ENCODE measurements at regions not wholly inside any gene's neighbourhood (a gene's known extent, or its start where the extent isn't known, plus 50 kb on each side); places are given as distances from the start of the nearest gene placed in this dataset.

DNA sequence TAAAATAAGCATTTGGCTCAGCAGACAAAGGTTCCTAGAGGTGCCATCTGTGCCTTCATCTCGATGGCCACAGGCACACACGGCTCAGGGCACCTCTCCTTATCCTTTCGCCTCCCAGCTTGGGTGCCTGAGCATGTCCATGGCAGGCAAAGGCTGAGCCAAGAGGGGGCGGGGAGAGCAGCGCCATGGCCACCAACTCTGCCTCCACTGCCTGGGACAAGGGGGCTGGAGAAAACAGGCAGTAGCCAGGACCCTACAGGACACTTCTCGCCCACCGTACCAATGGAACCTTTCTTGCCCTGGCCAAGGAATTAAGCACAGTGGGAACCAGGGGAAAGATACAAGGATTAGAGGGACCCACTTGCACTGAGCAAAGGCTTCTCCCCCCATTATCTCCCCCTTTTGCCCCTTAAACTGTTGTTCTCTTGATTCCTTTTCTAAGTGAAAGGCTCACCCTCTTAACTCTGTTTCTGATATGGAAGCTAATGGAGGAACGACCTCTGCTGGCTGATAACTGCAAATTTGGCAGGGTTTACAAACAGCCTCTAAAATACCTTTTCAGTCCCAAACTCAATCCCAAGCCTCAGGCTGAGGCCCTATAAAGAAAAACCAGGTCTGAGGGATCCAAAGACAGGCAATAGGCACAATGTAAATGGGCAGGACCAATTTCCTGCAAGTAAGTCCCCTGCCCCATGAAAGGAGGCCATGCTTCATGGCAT is 335.2 kb downstream of the ADAM29 start:
- H3K4me3 ChIP-seq (ENCODE audit: low read depth in 1 of 2, low read length in 2 of 2) = no peak overlapping the region
- no peaks in the 10 kb centered on the region for H3K9me3 ChIP-seq (ENCODE audit: control insufficient read depth in 1 of 2, low read length in 2 of 2)
- no peaks in the 10 kb centered on the region for H3K4me1 ChIP-seq (ENCODE audit: control insufficient read depth in 1 of 2, insufficient read depth in 2 of 2, low read length in 2 of 2)
- no peak overlapping the region for H3K9ac ChIP-seq (ENCODE audit: low read depth in 1 of 2, low read length in 2 of 2)
- no peaks in the 10 kb centered on the region for H3K27me3 ChIP-seq (ENCODE audit: control insufficient read depth in 1 of 2, insufficient read depth in 2 of 2, low read length in 2 of 2)
- H3K27ac ChIP-seq (ENCODE audit: low read depth, low read length) = no peak overlapping the region
- H3K36me3 ChIP-seq (ENCODE audit: control insufficient read depth in 1 of 2, insufficient read depth in 2 of 2, low read length in 2 of 2) = no peaks in the 10 kb centered on the region

DNA sequence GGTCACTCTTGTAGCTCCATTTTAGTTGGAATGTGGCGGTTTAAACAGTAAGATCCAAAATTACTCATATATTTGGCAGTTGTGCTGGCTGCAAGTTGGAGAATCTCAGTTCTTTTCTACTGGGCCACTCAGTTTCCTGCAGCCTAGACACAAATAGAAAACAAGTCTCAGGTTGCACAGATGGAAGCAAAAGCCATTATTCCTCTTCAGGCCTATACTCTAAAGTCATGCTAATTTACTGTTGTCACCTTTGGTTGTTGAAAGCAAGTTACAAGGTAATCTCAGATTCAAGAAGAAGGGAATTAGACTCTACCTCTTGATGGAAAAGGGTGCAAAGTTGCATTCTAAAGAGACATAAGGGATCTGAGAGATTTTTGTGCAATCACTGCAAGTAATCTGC is 345.4 kb downstream of the ADAM29 start:
- Histone ChIP-seq H3K4me1 (ENCODE audit: control insufficient read depth in 1 of 2, insufficient read depth in 2 of 2, low read length in 2 of 2) (no peaks in the 10 kb centered on the region), H3K9me3 (ENCODE audit: control insufficient read depth in 1 of 2, low read length in 2 of 2) (no peaks in the 10 kb centered on the region), H3K9ac (ENCODE audit: low read depth in 1 of 2, low read length in 2 of 2) (no peak overlapping the region), H3K27me3 (ENCODE audit: control insufficient read depth in 1 of 2, insufficient read depth in 2 of 2, low read length in 2 of 2) (no peaks in the 10 kb centered on the region), H3K4me3 (ENCODE audit: low read depth in 1 of 2, low read length in 2 of 2) (no peak overlapping the region), H3K36me3 (ENCODE audit: control insufficient read depth in 1 of 2, insufficient read depth in 2 of 2, low read length in 2 of 2) (no peaks in the 10 kb centered on the region), H3K27ac (ENCODE audit: low read depth, low read length) (no peak overlapping the region)

DNA sequence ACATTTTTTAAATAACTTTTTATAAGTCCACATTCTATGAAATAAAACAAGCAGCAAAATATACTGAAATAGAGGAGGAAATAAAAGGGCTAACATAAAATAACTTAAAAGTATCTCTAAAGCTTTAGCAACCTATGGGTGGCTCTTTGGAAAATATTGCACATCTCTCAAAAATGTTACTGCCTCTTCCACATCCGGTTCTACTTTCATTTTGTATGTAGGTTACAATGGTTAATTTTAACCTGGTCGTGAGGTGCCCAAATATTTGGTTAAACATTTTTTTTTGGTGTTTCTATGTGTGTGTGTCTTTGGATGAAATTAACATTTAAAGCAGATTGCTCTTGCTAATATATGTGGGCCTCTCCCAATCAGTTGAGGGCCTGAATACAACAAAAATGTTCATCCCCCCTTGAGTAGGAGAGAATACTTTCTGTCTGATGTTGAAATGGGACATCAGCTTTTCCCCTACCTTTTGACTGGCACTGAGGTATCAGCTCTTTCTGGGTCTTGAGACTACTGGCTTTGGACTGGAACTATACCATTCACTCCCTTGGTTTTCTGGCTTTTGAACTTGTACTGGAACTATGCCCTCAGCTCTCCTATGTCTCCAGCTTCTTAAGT is 353.0 kb downstream of the ADAM29 start:
- H3K9me3 ChIP-seq (ENCODE audit: control insufficient read depth in 1 of 2, low read length in 2 of 2) = no peaks in the 10 kb centered on the region
- no peak overlapping the region for H3K4me3 ChIP-seq (ENCODE audit: low read depth in 1 of 2, low read length in 2 of 2)
- no peaks in the 10 kb centered on the region for H3K36me3 ChIP-seq (ENCODE audit: control insufficient read depth in 1 of 2, insufficient read depth in 2 of 2, low read length in 2 of 2)
- H3K4me1 ChIP-seq (ENCODE audit: control insufficient read depth in 1 of 2, insufficient read depth in 2 of 2, low read length in 2 of 2) = no peaks in the 10 kb centered on the region
- no peak overlapping the region for H3K9ac ChIP-seq (ENCODE audit: low read depth in 1 of 2, low read length in 2 of 2)
- H3K27ac ChIP-seq (ENCODE audit: low read depth, low read length) = no peak overlapping the region
- H3K27me3 ChIP-seq (ENCODE audit: control insufficient read depth in 1 of 2, insufficient read depth in 2 of 2, low read length in 2 of 2) = no peaks in the 10 kb centered on the region

DNA sequence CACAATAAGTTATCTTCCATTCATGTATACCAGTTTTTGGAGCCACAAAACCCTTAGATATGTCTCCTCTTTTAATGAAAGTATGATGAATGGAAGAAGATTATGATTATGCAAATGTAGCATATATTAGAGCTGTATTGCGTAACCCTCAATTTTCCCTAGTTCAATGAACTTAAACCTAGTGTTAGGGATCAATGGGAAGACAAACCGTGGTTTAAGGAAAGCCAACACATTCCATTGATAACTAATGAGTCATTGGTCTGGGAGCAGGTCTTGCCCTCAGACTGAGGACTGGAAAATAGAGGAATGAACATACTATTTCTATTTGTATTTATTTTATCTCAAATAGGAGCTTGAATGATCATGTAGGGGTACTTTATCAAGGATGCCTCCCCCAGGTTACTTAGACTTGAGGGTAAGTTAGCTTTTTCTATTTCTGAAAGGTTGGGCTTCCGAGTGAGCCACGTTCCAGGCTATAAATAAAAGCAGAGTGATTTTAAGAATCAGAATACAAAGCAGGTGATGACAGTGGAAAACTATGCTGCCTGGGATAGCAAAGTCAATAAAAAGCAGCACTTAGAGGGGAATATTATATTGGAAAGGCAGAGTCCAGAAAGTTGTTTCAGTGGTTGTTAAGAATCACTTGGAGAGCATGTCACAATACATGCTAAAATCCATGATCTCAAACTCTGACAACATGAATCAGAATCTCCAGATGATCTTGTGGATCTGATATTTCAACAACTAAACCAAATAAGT is 356.0 kb downstream of the ADAM29 start:
- H3K4me1 ChIP-seq (ENCODE audit: control insufficient read depth in 1 of 2, insufficient read depth in 2 of 2, low read length in 2 of 2) = no peaks in the 10 kb centered on the region
- no peaks in the 10 kb centered on the region for H3K36me3 ChIP-seq (ENCODE audit: control insufficient read depth in 1 of 2, insufficient read depth in 2 of 2, low read length in 2 of 2)
- no peak overlapping the region for H3K27ac ChIP-seq (ENCODE audit: low read depth, low read length)
- H3K9me3 ChIP-seq (ENCODE audit: control insufficient read depth in 1 of 2, low read length in 2 of 2) = no peaks in the 10 kb centered on the region
- no peak overlapping the region for H3K9ac ChIP-seq (ENCODE audit: low read depth in 1 of 2, low read length in 2 of 2)
- H3K27me3 ChIP-seq (ENCODE audit: control insufficient read depth in 1 of 2, insufficient read depth in 2 of 2, low read length in 2 of 2) = no peaks in the 10 kb centered on the region
- no peak overlapping the region for H3K4me3 ChIP-seq (ENCODE audit: low read depth in 1 of 2, low read length in 2 of 2)

DNA sequence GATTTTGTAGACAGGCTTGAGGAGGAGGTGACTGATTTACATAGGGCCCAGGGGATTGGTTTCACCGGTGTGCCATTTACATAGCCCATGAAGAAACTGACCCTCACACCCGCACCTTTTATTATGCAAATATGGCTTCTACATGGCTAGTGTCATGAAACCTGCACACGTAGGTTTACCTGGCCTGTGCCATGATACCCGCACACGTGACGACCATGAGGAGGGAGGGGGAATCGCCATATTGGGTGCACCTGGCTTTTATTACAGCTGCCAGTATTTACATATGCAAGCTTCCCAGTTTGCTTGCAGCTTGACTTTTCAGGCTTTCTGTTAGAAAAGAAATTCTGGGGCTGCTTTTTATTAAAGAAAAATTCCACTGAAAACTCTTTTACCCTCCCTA is 359.7 kb downstream of the ADAM29 start:
- Histone ChIP-seq H3K9me3 (ENCODE audit: control insufficient read depth in 1 of 2, low read length in 2 of 2) (no peaks in the 10 kb centered on the region), H3K9ac (ENCODE audit: low read depth in 1 of 2, low read length in 2 of 2) (no peak overlapping the region), H3K27ac (ENCODE audit: low read depth, low read length) (no peak overlapping the region), H3K36me3 (ENCODE audit: control insufficient read depth in 1 of 2, insufficient read depth in 2 of 2, low read length in 2 of 2) (no peaks in the 10 kb centered on the region), H3K4me1 (ENCODE audit: control insufficient read depth in 1 of 2, insufficient read depth in 2 of 2, low read length in 2 of 2) (no peaks in the 10 kb centered on the region), H3K4me3 (ENCODE audit: low read depth in 1 of 2, low read length in 2 of 2) (no peak overlapping the region), H3K27me3 (ENCODE audit: control insufficient read depth in 1 of 2, insufficient read depth in 2 of 2, low read length in 2 of 2) (no peaks in the 10 kb centered on the region)

DNA sequence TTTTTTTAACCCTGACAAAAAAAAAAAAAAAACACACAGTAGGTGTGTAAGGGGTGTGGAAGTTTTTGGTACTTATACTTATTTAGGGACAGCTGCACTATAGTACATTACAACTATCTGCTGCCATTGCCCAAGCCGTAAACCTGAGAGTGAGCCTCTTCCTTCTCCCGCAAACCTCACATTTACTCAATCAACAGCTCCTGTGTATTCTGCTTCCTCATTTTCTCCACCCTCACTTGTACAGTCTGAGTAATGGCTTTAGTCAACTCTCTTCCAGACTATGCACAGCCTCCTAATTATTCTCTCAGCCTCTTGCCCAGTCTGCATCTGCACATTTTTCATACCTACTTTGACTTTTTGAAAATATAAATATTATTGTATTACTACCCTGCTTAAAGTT is 362.0 kb downstream of the ADAM29 start:
- Histone ChIP-seq H3K9ac (ENCODE audit: low read depth in 1 of 2, low read length in 2 of 2) (no peak overlapping the region), H3K4me3 (ENCODE audit: low read depth in 1 of 2, low read length in 2 of 2) (no peak overlapping the region), H3K27ac (ENCODE audit: low read depth, low read length) (no peak overlapping the region), H3K27me3 (ENCODE audit: control insufficient read depth in 1 of 2, insufficient read depth in 2 of 2, low read length in 2 of 2) (no peaks in the 10 kb centered on the region), H3K36me3 (ENCODE audit: control insufficient read depth in 1 of 2, insufficient read depth in 2 of 2, low read length in 2 of 2) (no peaks in the 10 kb centered on the region), H3K9me3 (ENCODE audit: control insufficient read depth in 1 of 2, low read length in 2 of 2) (no peaks in the 10 kb centered on the region), H3K4me1 (ENCODE audit: control insufficient read depth in 1 of 2, insufficient read depth in 2 of 2, low read length in 2 of 2) (no peaks in the 10 kb centered on the region)

DNA sequence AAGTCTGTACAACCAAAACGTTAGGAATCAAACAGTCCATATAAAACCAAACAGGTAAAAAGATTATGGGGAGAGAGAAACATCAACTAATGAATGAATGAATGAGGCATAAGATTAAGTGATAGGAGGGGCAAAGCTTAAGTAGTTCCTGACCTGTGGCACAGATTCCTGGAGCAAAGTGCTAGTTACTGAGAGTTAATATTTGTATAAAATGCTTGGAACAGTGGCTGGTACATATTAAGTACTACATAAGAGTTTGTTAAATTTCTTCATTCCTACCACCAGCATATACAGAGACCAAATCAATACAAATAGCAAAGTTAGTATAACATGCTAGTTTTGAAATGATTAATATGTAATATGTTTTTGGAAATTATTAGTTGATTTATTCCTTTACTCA is 363.7 kb downstream of the ADAM29 start:
- no peaks in the 10 kb centered on the region for H3K27me3 ChIP-seq (ENCODE audit: control insufficient read depth in 1 of 2, insufficient read depth in 2 of 2, low read length in 2 of 2)
- H3K9ac ChIP-seq (ENCODE audit: low read depth in 1 of 2, low read length in 2 of 2) = no peak overlapping the region
- H3K4me3 ChIP-seq (ENCODE audit: low read depth in 1 of 2, low read length in 2 of 2) = no peak overlapping the region
- no peaks in the 10 kb centered on the region for H3K9me3 ChIP-seq (ENCODE audit: control insufficient read depth in 1 of 2, low read length in 2 of 2)
- no peaks in the 10 kb centered on the region for H3K4me1 ChIP-seq (ENCODE audit: control insufficient read depth in 1 of 2, insufficient read depth in 2 of 2, low read length in 2 of 2)
- no peak overlapping the region for H3K27ac ChIP-seq (ENCODE audit: low read depth, low read length)
- no peaks in the 10 kb centered on the region for H3K36me3 ChIP-seq (ENCODE audit: control insufficient read depth in 1 of 2, insufficient read depth in 2 of 2, low read length in 2 of 2)

DNA sequence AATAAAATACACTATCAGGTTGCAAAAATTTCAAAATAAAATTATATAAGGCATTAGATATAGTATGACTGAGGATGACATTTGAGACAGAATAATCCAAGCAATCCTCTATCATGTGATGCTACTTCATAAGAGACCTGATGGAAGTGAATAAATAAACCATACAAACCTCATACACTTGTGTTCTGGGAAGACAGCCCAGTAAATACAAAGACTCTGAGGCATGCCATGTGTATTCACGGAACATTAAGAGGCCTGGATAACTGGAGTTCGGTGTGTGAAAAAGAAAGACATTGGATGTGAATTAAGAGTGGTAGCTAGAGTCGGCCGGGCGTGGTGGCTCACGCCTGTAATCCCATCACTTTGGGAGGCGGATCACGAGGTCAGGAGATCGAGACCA is 364.2 kb downstream of the ADAM29 start:
- H3K36me3 ChIP-seq (ENCODE audit: control insufficient read depth in 1 of 2, insufficient read depth in 2 of 2, low read length in 2 of 2) = no peaks in the 10 kb centered on the region
- H3K27me3 ChIP-seq (ENCODE audit: control insufficient read depth in 1 of 2, insufficient read depth in 2 of 2, low read length in 2 of 2) = no peaks in the 10 kb centered on the region
- H3K9me3 ChIP-seq (ENCODE audit: control insufficient read depth in 1 of 2, low read length in 2 of 2) = no peaks in the 10 kb centered on the region
- no peak overlapping the region for H3K27ac ChIP-seq (ENCODE audit: low read depth, low read length)
- H3K4me1 ChIP-seq (ENCODE audit: control insufficient read depth in 1 of 2, insufficient read depth in 2 of 2, low read length in 2 of 2) = no peaks in the 10 kb centered on the region
- H3K9ac ChIP-seq (ENCODE audit: low read depth in 1 of 2, low read length in 2 of 2) = no peak overlapping the region
- H3K4me3 ChIP-seq (ENCODE audit: low read depth in 1 of 2, low read length in 2 of 2) = no peak overlapping the region

DNA sequence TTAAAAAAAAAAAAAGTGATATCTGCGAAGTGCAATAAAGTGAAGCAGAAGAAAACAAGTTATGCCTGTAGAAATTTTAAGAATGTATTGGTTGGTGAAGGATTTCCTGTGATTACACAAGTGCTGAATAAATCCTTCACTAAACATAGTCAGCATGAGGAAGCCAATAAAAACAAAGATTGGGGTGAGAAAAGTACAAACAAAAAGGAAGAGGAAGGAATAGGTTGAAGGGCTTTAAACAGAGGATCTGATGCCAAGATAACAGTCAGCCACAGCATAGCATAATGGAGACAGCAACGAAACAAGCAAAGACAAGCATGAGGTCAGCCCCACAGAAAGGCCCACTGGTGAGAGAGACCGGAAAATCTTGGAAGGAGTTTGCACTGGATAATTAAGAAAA is 372.2 kb downstream of the ADAM29 start:
- Histone ChIP-seq H3K27me3 (ENCODE audit: control insufficient read depth in 1 of 2, insufficient read depth in 2 of 2, low read length in 2 of 2) (no peaks in the 10 kb centered on the region), H3K36me3 (ENCODE audit: control insufficient read depth in 1 of 2, insufficient read depth in 2 of 2, low read length in 2 of 2) (no peaks in the 10 kb centered on the region), H3K9ac (ENCODE audit: low read depth in 1 of 2, low read length in 2 of 2) (no peak overlapping the region), H3K4me3 (ENCODE audit: low read depth in 1 of 2, low read length in 2 of 2) (no peak overlapping the region), H3K9me3 (ENCODE audit: control insufficient read depth in 1 of 2, low read length in 2 of 2) (peaks cover 0 to 6% of the 10 kb centered on the region in 2 donors), H3K4me1 (ENCODE audit: control insufficient read depth in 1 of 2, insufficient read depth in 2 of 2, low read length in 2 of 2) (no peaks in the 10 kb centered on the region), H3K27ac (ENCODE audit: low read depth, low read length) (no peak overlapping the region)

DNA sequence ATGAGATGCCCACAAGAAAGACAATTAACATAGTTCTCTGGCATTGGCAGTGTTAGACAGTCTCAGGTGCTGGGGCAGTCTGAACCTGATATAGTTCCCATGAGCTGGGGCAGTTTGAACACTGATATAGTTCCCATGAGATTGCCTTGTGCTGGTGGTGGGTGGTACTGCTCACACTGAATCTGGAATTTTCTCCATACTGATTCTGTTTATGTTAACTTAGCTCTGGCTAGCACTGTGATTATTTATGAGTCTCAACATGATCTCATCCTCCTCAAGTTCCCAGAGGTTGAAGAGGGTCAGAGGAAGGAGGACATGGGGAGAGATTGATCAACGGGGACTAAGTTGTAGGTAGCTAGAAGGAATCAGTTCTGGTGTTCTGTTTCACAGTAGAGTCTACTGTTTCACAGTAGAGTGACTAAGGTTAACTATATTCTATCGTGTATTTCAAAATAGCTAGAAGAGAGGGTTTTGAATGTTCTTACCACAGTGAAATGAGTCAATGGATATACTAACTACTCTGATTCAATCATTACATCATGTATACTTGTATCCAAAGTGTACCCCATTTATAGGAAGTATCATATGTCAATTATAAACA is 379.9 kb downstream of the ADAM29 start:
- Histone ChIP-seq H3K4me3 (ENCODE audit: low read depth in 1 of 2, low read length in 2 of 2) (no peak overlapping the region), H3K9ac (ENCODE audit: low read depth in 1 of 2, low read length in 2 of 2) (no peak overlapping the region), H3K27ac (ENCODE audit: low read depth, low read length) (no peak overlapping the region), H3K27me3 (ENCODE audit: control insufficient read depth in 1 of 2, insufficient read depth in 2 of 2, low read length in 2 of 2) (no peaks in the 10 kb centered on the region), H3K36me3 (ENCODE audit: control insufficient read depth in 1 of 2, insufficient read depth in 2 of 2, low read length in 2 of 2) (no peaks in the 10 kb centered on the region), H3K9me3 (ENCODE audit: control insufficient read depth in 1 of 2, low read length in 2 of 2) (peaks cover 0 to 5% of the 10 kb centered on the region in 2 donors), H3K4me1 (ENCODE audit: control insufficient read depth in 1 of 2, insufficient read depth in 2 of 2, low read length in 2 of 2) (no peaks in the 10 kb centered on the region)
